Uterus (tissue), 3 donors: ENCODE measurements at regions not wholly inside any gene's neighbourhood (a gene's known extent, or its start where the extent isn't known, plus 50 kb on each side); places are given as distances from the start of the nearest gene placed in this dataset.
A peak's percentile ranks its signal among the peaks of the same experiment; 100 is the strongest.
"Not testable (repeated sequence)": the region's sequence is repeated elsewhere in the genome, so short reads cannot be mapped to it uniquely, and the experiment has no call there.

Source experiments
- DNase-seq, 2 donors: peaks; one replicate each; pipeline ENCODE4 v3.0.0-alpha.2; 2019 to 2020
- H3K27ac ChIP-seq, 2 donors: fragments of 200-600 bp; sonication (generic); 1 replicate in 1 of 2; 2 replicates in 1 of 2; pipeline ENCODE4 v1.5.1; 2016 to 2018
- H3K27me3 ChIP-seq, 2 donors: fragments of 200-600 bp; sonication (generic); one replicate each; pipeline ENCODE4 v1.5.1; 2018 to 2019; ENCODE audit warnings: control low read depth in 1 of 2
- H3K36me3 ChIP-seq, 2 donors: fragments of 200-600 bp; sonication (generic); one replicate each; pipeline ENCODE4 v1.5.1; 2019; ENCODE audit warnings: control low read depth in 1 of 2
- H3K4me1 ChIP-seq, 2 donors: fragments of 200-600 bp; sonication (generic); one replicate each; pipeline ENCODE4 v1.5.1; 2018 to 2019; ENCODE audit warnings: control low read depth in 1 of 2
- H3K4me3 ChIP-seq, 2 donors: fragments of 200-600 bp; sonication (generic); 1 replicate in 1 of 2; 2 replicates in 1 of 2; pipeline ENCODE4 v1.5.1; 2018 to 2019; ENCODE audit warnings: mild to moderate bottlenecking in 1 of 2
- H3K9me3 ChIP-seq, 2 donors: fragments of 200-600 bp; sonication (generic); one replicate each; pipeline ENCODE4 v1.5.1; 2019; ENCODE audit warnings: control low read depth in 1 of 2
- CTCF ChIP-seq, 4 experiments: fragments of 200-600 bp in 2 of 4; fragments of 450-650 bp in 2 of 4; sonication (generic) in 2 of 4; IDR thresholded peaks; one replicate each; pipeline ENCODE4 v1.5.1; 2016 to 2019; ENCODE audit warnings: antibody characterized with exemption in 4 of 4, mild to moderate bottlenecking in 2 of 4, moderate library complexity in 1 of 4
- POLR2A ChIP-seq, 2 donors: fragments of 450-650 bp; IDR thresholded peaks; one replicate each; pipeline ENCODE4 v1.6.1; 2016; ENCODE audit warnings: antibody characterized with exemption in 2 of 2, mild to moderate bottlenecking in 1 of 2, moderate library complexity in 1 of 2
- intact Hi-C: fragments of 100-400 bp; cut with DNase I; formaldehyde crosslinking; loops from one replicate; pipeline ENCODE4 v1.15.1; 2023; ENCODE audit warnings: low total_unique reads
- donor health status: DM: yes; HTN: yes; CAD: no.

- no peak overlapping the region for H3K27ac ChIP-seq
- H3K36me3 ChIP-seq, result no peaks in the 10 kb centered on the region
- no peak overlapping the region for H3K4me3 ChIP-seq
- DNase-seq, result no peak
- no peaks in the 10 kb centered on the region for H3K4me1 ChIP-seq
- TF ChIP-seq CTCF (IDR thresholded peaks at IDR 0.05) (no peak), POLR2A (IDR thresholded peaks at IDR 0.05) (no peak)
- H3K27me3 ChIP-seq, result no peaks in the 10 kb centered on the region
- intact Hi-C loops, result no loop called here
- no peaks in the 10 kb centered on the region for H3K9me3 ChIP-seq
These were observed 92.2 kb upstream of the CCNG1 start for GRCh38 chr5:163345216-163345615.

- Histone ChIP-seq H3K9me3 (no peaks in the 10 kb centered on the region), H3K36me3 (no peaks in the 10 kb centered on the region), H3K4me3 (no peak overlapping the region), H3K27me3 (no peaks in the 10 kb centered on the region), H3K27ac (no peak overlapping the region), H3K4me1 (no peaks in the 10 kb centered on the region)
- DNase-seq, result no peak
- intact Hi-C loops, result no loop called here
- TF ChIP-seq POLR2A (IDR thresholded peaks at IDR 0.05) (no peak), CTCF (IDR thresholded peaks at IDR 0.05) (peak; percentile 26 to 49 (median 44))
These were observed 89.7 kb upstream of the CCNG1 start for GRCh38 chr5:163347671-163348070.

- Histone ChIP-seq H3K27ac (no peak overlapping the region), H3K9me3 (no peaks in the 10 kb centered on the region), H3K4me3 (no peak overlapping the region), H3K36me3 (no peaks in the 10 kb centered on the region), H3K4me1 (no peaks in the 10 kb centered on the region), H3K27me3 (no peaks in the 10 kb centered on the region)
- TF ChIP-seq POLR2A (IDR thresholded peaks at IDR 0.05) (no peak), CTCF (IDR thresholded peaks at IDR 0.05) (no peak)
- no peak for DNase-seq
- intact Hi-C loops, result no loop called here
These were observed 87.3 kb upstream of the CCNG1 start for GRCh38 chr5:163350083-163350482.

DNA sequence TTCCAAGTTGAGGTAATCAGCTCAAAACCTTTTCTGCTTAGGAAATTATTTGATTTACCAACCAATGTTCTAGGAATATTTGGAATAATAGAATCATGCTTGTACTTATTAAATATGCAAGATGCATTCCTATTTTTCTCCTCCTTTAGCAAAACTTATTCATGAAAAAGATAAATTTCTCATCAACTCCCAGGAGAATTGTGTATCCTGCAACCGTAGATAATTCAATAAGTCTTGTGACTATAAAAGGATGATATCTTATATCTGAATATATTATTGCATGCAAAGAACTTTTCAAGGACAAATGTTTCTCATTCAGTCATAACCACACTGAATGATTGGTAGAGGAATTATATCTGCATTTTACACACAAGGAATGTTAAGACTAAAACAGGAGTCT, 84.9 kb upstream of the CCNG1 start:
- Histone ChIP-seq H3K36me3 (no peaks in the 10 kb centered on the region), H3K9me3 (no peaks in the 10 kb centered on the region), H3K4me3 (no peak overlapping the region), H3K27me3 (no peaks in the 10 kb centered on the region), H3K27ac (no peak overlapping the region), H3K4me1 (no peaks in the 10 kb centered on the region)
- no peak for DNase-seq
- intact Hi-C loops, result no loop called here
- no peak for TF ChIP-seq POLR2A (IDR thresholded peaks at IDR 0.05)
- TF ChIP-seq CTCF (IDR thresholded peaks at IDR 0.05), result no peak

- H3K4me1 ChIP-seq, H3K27ac ChIP-seq, intact Hi-C loops, H3K9me3 ChIP-seq, DNase-seq, H3K27me3 ChIP-seq, H3K4me3 ChIP-seq, H3K36me3 ChIP-seq: not testable (repeated sequence)
These were observed 81.6 kb upstream of the CCNG1 start for GRCh38 chr5:163355811-163356210.

GRCh38 chr5:163357636-163358035, 79.8 kb upstream of the CCNG1 start:
- Histone ChIP-seq H3K9me3 (no peaks in the 10 kb centered on the region), H3K4me1 (no peaks in the 10 kb centered on the region), H3K27me3 (no peaks in the 10 kb centered on the region), H3K27ac (no peak overlapping the region), H3K4me3 (no peak overlapping the region), H3K36me3 (no peaks in the 10 kb centered on the region)
- intact Hi-C loops, result no loop called here
- no peak for DNase-seq
- no peak for TF ChIP-seq CTCF (IDR thresholded peaks at IDR 0.05)
- no peak for TF ChIP-seq POLR2A (IDR thresholded peaks at IDR 0.05)
